Right lobe of liver (tissue), 4 donors: ENCODE measurements at regions not wholly inside any gene's neighbourhood (a gene's known extent, or its start where the extent isn't known, plus 50 kb on each side); places are given as distances from the start of the nearest gene placed in this dataset.

ENCODE experiments used
- POLR2A ChIP-seq: fragments of 450-650 bp; IDR thresholded peaks from one replicate; pipeline ENCODE4 v1.6.1; 2017; ENCODE audit warnings: antibody characterized with exemption, mild to moderate bottlenecking
- TF ChIP-seq, protein P1 (sequence below), 4 donors: fragments of 200-600 bp in 3 of 4; fragments of 450-650 bp in 1 of 4; IDR thresholded peaks; one replicate each; pipeline versions ENCODE4 v1.5.1 to v1.8.0; 2016 to 2022; ENCODE audit warnings: antibody characterized with exemption in 4 of 4, mild to moderate bottlenecking in 2 of 4
- donor health status: DM: no; HTN: no; CAD: no.
- donor health status: DM: no; HTN: no; CAD: no.
- donor health status: DM: no; HTN: yes; CAD: no.

- TF ChIP-seq, protein P1, sequence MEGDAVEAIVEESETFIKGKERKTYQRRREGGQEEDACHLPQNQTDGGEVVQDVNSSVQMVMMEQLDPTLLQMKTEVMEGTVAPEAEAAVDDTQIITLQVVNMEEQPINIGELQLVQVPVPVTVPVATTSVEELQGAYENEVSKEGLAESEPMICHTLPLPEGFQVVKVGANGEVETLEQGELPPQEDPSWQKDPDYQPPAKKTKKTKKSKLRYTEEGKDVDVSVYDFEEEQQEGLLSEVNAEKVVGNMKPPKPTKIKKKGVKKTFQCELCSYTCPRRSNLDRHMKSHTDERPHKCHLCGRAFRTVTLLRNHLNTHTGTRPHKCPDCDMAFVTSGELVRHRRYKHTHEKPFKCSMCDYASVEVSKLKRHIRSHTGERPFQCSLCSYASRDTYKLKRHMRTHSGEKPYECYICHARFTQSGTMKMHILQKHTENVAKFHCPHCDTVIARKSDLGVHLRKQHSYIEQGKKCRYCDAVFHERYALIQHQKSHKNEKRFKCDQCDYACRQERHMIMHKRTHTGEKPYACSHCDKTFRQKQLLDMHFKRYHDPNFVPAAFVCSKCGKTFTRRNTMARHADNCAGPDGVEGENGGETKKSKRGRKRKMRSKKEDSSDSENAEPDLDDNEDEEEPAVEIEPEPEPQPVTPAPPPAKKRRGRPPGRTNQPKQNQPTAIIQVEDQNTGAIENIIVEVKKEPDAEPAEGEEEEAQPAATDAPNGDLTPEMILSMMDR (IDR thresholded peaks at IDR 0.05) = no peak
- no peak for TF ChIP-seq POLR2A
These were observed 53.1 kb upstream of the ZFP64 start for GRCh38 chr20:52244702-52245101.
